Adrenal gland (tissue), 5 donors: ENCODE measurements at regions not wholly inside any gene's neighbourhood (a gene's known extent, or its start where the extent isn't known, plus 50 kb on each side); places are given as distances from the start of the nearest gene placed in this dataset.

Experiments used
- POLR2A ChIP-seq, 2 donors: fragments of 450-650 bp; IDR thresholded peaks; one replicate each; pipeline ENCODE4 v1.6.1; 2017; ENCODE audit warnings: antibody characterized with exemption in 2 of 2, mild to moderate bottlenecking in 2 of 2, moderate library complexity in 1 of 2
- TF ChIP-seq, protein P1 (sequence below), 6 experiments: fragments of 450-650 bp in 4 of 6; fragments of 200-600 bp in 2 of 6; sonication (generic) in 1 of 6; IDR thresholded peaks; 1 replicate in 5 of 6; 2 replicates in 1 of 6; pipeline versions ENCODE4 v1.5.1 to v1.8.0; 2016 to 2021; ENCODE audit warnings: antibody characterized with exemption in 6 of 6, mild to moderate bottlenecking in 2 of 6, moderate library complexity in 1 of 6
- donor health status: DM: no; HTN: no; CAD: no.

DNA sequence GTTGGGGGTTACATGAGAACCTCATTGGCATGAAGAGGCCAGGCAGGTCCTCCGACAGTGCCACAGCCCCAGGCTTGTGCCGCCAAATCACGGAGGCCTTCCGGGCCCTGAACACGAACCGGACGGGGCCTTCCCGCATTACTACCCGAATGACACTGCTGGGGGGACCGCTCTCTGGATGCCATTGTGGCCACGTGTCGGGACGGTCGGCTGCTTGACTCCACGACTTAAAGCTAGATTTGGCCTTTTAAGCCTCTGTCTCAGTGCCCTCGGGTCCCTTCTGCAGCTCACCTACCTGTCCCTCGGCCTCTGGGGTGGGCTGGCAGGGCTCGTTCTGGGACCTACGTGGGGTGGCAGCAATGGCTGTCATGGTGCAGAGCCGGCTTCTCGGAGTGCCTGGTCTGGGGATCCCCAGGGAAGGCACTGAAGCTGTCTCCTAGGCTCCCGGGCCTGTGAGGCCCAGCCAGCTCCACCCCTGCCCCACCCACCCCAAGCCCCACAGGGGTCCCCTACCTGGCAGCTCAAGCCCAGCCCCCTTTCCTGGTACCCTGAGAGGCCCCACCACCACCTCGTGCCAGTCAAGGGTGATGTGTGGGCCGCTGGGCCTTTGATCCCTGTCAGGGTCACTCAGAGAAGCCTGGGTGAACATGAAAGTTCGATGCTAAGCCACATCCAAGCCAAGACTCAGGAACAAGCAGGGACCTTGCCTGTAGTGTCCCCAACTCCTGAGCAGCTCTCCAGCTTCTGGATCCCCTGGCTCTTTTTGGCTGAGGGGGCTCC is 245.8 kb upstream of the SGCG start:
- TF ChIP-seq, protein P1, sequence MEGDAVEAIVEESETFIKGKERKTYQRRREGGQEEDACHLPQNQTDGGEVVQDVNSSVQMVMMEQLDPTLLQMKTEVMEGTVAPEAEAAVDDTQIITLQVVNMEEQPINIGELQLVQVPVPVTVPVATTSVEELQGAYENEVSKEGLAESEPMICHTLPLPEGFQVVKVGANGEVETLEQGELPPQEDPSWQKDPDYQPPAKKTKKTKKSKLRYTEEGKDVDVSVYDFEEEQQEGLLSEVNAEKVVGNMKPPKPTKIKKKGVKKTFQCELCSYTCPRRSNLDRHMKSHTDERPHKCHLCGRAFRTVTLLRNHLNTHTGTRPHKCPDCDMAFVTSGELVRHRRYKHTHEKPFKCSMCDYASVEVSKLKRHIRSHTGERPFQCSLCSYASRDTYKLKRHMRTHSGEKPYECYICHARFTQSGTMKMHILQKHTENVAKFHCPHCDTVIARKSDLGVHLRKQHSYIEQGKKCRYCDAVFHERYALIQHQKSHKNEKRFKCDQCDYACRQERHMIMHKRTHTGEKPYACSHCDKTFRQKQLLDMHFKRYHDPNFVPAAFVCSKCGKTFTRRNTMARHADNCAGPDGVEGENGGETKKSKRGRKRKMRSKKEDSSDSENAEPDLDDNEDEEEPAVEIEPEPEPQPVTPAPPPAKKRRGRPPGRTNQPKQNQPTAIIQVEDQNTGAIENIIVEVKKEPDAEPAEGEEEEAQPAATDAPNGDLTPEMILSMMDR (IDR thresholded peaks at IDR 0.05), result no peak
- no peak for TF ChIP-seq POLR2A (IDR thresholded peaks at IDR 0.05)
